Lower leg skin (tissue), 4 donors: ENCODE measurements at regions not wholly inside any gene's neighbourhood (a gene's known extent, or its start where the extent isn't known, plus 50 kb on each side); places are given as distances from the start of the nearest gene placed in this dataset.
"Not testable (repeated sequence)": the region's sequence is repeated elsewhere in the genome, so short reads cannot be mapped to it uniquely, and the experiment has no call there.

ENCODE experiments used
- DNase-seq, 2 donors: peaks; one replicate each; pipeline ENCODE4 v3.0.0-alpha.2; 2019; ENCODE audit warnings: low spot score in 2 of 2
- H3K4me3 ChIP-seq: fragments of 200-600 bp; sonication (generic); 2 replicates; pipeline ENCODE4 v1.5.1; 2017; ENCODE audit warnings: mild to moderate bottlenecking, low read depth; ENCODE audit not compliant: poor library complexity, severe bottlenecking
- CTCF ChIP-seq, 3 donors: fragments of 450-650 bp; IDR thresholded peaks; one replicate each; pipeline ENCODE4 v1.5.1; 2016; ENCODE audit warnings: antibody characterized with exemption in 3 of 3, mild to moderate bottlenecking in 3 of 3, moderate library complexity in 2 of 3
- POLR2A ChIP-seq, 2 donors: fragments of 450-650 bp; IDR thresholded peaks; one replicate each; pipeline ENCODE4 v1.6.1; 2016 to 2017; ENCODE audit warnings: antibody characterized with exemption in 2 of 2, mild to moderate bottlenecking in 1 of 2, moderate library complexity in 1 of 2
- whole genome bisulfite sequencing, 2 donors: methylation state at CpG; one replicate each; pipeline ENCODE4 v1.1.5; 2018; 5-methylcytosine and 5-hydroxymethylcytosine counted together
- intact Hi-C: fragments of 100-400 bp; cut with DNase I; formaldehyde crosslinking; loops from one replicate; pipeline ENCODE4 v1.15.0; 2023; ENCODE audit warnings: low total_unique reads

GRCh38 chr10:2541176-2541575, 526.2 kb upstream of the PFKP start:
- no peak overlapping the region for H3K4me3 ChIP-seq
- no peak for TF ChIP-seq POLR2A (IDR thresholded peaks at IDR 0.05)
- no peak for TF ChIP-seq CTCF (IDR thresholded peaks at IDR 0.05)
- WGBS, 2 donors: 54 to 59% methylated on average over 4 of the region's 4 CpGs
- intact Hi-C loops: no loop called here
- DNase-seq: no peak

- WGBS, 2 donors: 74 to 83% methylated on average over 5 of the region's 5 CpGs
- no peak for TF ChIP-seq CTCF (IDR thresholded peaks at IDR 0.05)
- TF ChIP-seq POLR2A (IDR thresholded peaks at IDR 0.05): no peak
- no peak overlapping the region for H3K4me3 ChIP-seq
- intact Hi-C loops: no loop called here
- DNase-seq: no peak
Observed at GRCh38 chr10:2529945-2530344, 537.4 kb upstream of the PFKP start.

GRCh38 chr10:2525781-2526180, 541.6 kb upstream of the PFKP start:
- H3K4me3 ChIP-seq: no peak overlapping the region
- no peak for DNase-seq
- TF ChIP-seq POLR2A (IDR thresholded peaks at IDR 0.05): no peak
- no peak for TF ChIP-seq CTCF (IDR thresholded peaks at IDR 0.05)

GRCh38 chr10:2519139-2519538, 548.2 kb upstream of the PFKP start:
- no peak overlapping the region for H3K4me3 ChIP-seq
- WGBS, 2 donors: 84 to 89% methylated on average over 8 of the region's 8 CpGs
- DNase-seq: no peak
- TF ChIP-seq POLR2A (IDR thresholded peaks at IDR 0.05) (no peak), CTCF (IDR thresholded peaks at IDR 0.05) (no peak)
- intact Hi-C loops: no loop called here

More at GRCh38 chr10:2525781-2526180, 541.6 kb upstream of the PFKP start:
- intact Hi-C loops: no loop called here
- WGBS, 2 donors: 83 to 88% methylated on average over 12 of the region's 12 CpGs

GRCh38 chr10:2509081-2509531, 558.2 kb upstream of the PFKP start:
- no peak for DNase-seq
- WGBS, 2 donors: 56 to 62% methylated on average over 4 of the region's 4 CpGs
- TF ChIP-seq CTCF (IDR thresholded peaks at IDR 0.05): no peak
- TF ChIP-seq POLR2A (IDR thresholded peaks at IDR 0.05): no peak
- H3K4me3 ChIP-seq: peak overlapping the region; percentile 12
- intact Hi-C loops: no loop called here

GRCh38 chr10:2501366-2501940, 565.9 kb upstream of the PFKP start:
- H3K4me3 ChIP-seq, intact Hi-C loops, DNase-seq: not testable (repeated sequence)
- WGBS, 2 donors: 57 to 70% methylated on average over 45 to 58 of the region's 58 CpGs
